ENCODE measurements at regions not wholly inside any gene's neighbourhood (a gene's known extent, or its start where the extent isn't known, plus 50 kb on each side); places are given as distances from the start of the nearest gene placed in this dataset.

- Histone ChIP-seq H3K4me3 (ENCODE audit: low read length in 3 of 3) (no peak overlapping the region), H3K9me3 (ENCODE audit: control insufficient read depth in 2 of 3, insufficient read depth in 1 of 3, low read length in 3 of 3) (no peaks in the 10 kb centered on the region), H3K27me3 (ENCODE audit: control insufficient read depth, insufficient read depth, low read length) (no peaks in the 10 kb centered on the region), H3K27ac (ENCODE audit: low read depth in 2 of 2, low read length in 2 of 2) (no peak overlapping the region), H3K4me1 (ENCODE audit: control insufficient read depth in 2 of 3, insufficient read depth in 2 of 3, low read depth in 1 of 3, low read length in 3 of 3) (no peaks in the 10 kb centered on the region), H3K9ac (ENCODE audit: low read length in 3 of 3) (no peak overlapping the region), H3K36me3 (ENCODE audit: control insufficient read depth in 2 of 3, insufficient read depth in 3 of 3, low read length in 3 of 3) (no peaks in the 10 kb centered on the region)
- DNase-seq (no peak), FAIRE-seq (no peak)
- TF ChIP-seq CTCF (IDR thresholded peaks at IDR 0.05; ENCODE audit: borderline replicate concordance, extremely low read depth, insufficient read depth): no peak
- intact Hi-C loops (cut with DNase I): no loop called here
These were observed 123.0 kb downstream of the HAO1 start for GRCh38 chr20:7817286-7817685.

- no peak for TF ChIP-seq CTCF (IDR thresholded peaks at IDR 0.05; ENCODE audit: borderline replicate concordance, extremely low read depth, insufficient read depth)
- no peak for FAIRE-seq
- Histone ChIP-seq H3K27me3 (ENCODE audit: control insufficient read depth, insufficient read depth, low read length) (no peaks in the 10 kb centered on the region), H3K27ac (ENCODE audit: low read depth in 2 of 2, low read length in 2 of 2) (no peak overlapping the region), H3K9me3 (ENCODE audit: control insufficient read depth in 2 of 3, insufficient read depth in 1 of 3, low read length in 3 of 3) (peaks cover 0 to 3% (median 0%) of the 10 kb centered on the region in 3 donors), H3K4me1 (ENCODE audit: control insufficient read depth in 2 of 3, insufficient read depth in 2 of 3, low read depth in 1 of 3, low read length in 3 of 3) (no peaks in the 10 kb centered on the region), H3K36me3 (ENCODE audit: control insufficient read depth in 2 of 3, insufficient read depth in 3 of 3, low read length in 3 of 3) (no peaks in the 10 kb centered on the region), H3K9ac (ENCODE audit: low read length in 3 of 3) (no peak overlapping the region), H3K4me3 (ENCODE audit: low read length in 3 of 3) (no peak overlapping the region)
- no peak for DNase-seq
- intact Hi-C loops (cut with DNase I): no loop called here
These were observed 121.8 kb downstream of the HAO1 start for GRCh38 chr20:7818477-7818876.

- TF ChIP-seq CTCF (IDR thresholded peaks at IDR 0.05; ENCODE audit: borderline replicate concordance, extremely low read depth, insufficient read depth): no peak
- no peaks in the 10 kb centered on the region for H3K4me1 ChIP-seq (ENCODE audit: control insufficient read depth in 2 of 3, insufficient read depth in 2 of 3, low read depth in 1 of 3, low read length in 3 of 3)
- no peak overlapping the region for H3K4me3 ChIP-seq (ENCODE audit: low read length in 3 of 3)
- no peaks in the 10 kb centered on the region for H3K36me3 ChIP-seq (ENCODE audit: control insufficient read depth in 2 of 3, insufficient read depth in 3 of 3, low read length in 3 of 3)
- FAIRE-seq: no peak
- H3K27ac ChIP-seq (ENCODE audit: low read depth in 2 of 2, low read length in 2 of 2): no peak overlapping the region
- intact Hi-C loops (cut with DNase I): no loop called here
- H3K27me3 ChIP-seq (ENCODE audit: control insufficient read depth, insufficient read depth, low read length): no peaks in the 10 kb centered on the region
- peaks cover 0 to 3% (median 0%) of the 10 kb centered on the region in 3 donors for H3K9me3 ChIP-seq (ENCODE audit: control insufficient read depth in 2 of 3, insufficient read depth in 1 of 3, low read length in 3 of 3)
- no peak for DNase-seq
- H3K9ac ChIP-seq (ENCODE audit: low read length in 3 of 3): no peak overlapping the region
These were observed 119.4 kb downstream of the HAO1 start for GRCh38 chr20:7820897-7821296.

GRCh38 chr20:7822772-7823171 is 117.5 kb downstream of the HAO1 start:
- H3K27ac ChIP-seq (ENCODE audit: low read depth in 2 of 2, low read length in 2 of 2): no peak overlapping the region
- H3K36me3 ChIP-seq (ENCODE audit: control insufficient read depth in 2 of 3, insufficient read depth in 3 of 3, low read length in 3 of 3): no peaks in the 10 kb centered on the region
- no peak overlapping the region for H3K4me3 ChIP-seq (ENCODE audit: low read length in 3 of 3)
- no peak overlapping the region for H3K9ac ChIP-seq (ENCODE audit: low read length in 3 of 3)
- DNase-seq (no peak), FAIRE-seq (no peak)
- H3K9me3 ChIP-seq (ENCODE audit: control insufficient read depth in 2 of 3, insufficient read depth in 1 of 3, low read length in 3 of 3): peaks cover 0 to 3% (median 0%) of the 10 kb centered on the region in 3 donors
- no peak for TF ChIP-seq CTCF (IDR thresholded peaks at IDR 0.05; ENCODE audit: borderline replicate concordance, extremely low read depth, insufficient read depth)
- no peaks in the 10 kb centered on the region for H3K4me1 ChIP-seq (ENCODE audit: control insufficient read depth in 2 of 3, insufficient read depth in 2 of 3, low read depth in 1 of 3, low read length in 3 of 3)
- intact Hi-C loops (cut with DNase I): no loop called here
- H3K27me3 ChIP-seq (ENCODE audit: control insufficient read depth, insufficient read depth, low read length): no peaks in the 10 kb centered on the region
